ENCODE measurements at regions not wholly inside any gene's neighbourhood (a gene's known extent, or its start where the extent isn't known, plus 50 kb on each side); places are given as distances from the start of the nearest gene placed in this dataset.

DNA sequence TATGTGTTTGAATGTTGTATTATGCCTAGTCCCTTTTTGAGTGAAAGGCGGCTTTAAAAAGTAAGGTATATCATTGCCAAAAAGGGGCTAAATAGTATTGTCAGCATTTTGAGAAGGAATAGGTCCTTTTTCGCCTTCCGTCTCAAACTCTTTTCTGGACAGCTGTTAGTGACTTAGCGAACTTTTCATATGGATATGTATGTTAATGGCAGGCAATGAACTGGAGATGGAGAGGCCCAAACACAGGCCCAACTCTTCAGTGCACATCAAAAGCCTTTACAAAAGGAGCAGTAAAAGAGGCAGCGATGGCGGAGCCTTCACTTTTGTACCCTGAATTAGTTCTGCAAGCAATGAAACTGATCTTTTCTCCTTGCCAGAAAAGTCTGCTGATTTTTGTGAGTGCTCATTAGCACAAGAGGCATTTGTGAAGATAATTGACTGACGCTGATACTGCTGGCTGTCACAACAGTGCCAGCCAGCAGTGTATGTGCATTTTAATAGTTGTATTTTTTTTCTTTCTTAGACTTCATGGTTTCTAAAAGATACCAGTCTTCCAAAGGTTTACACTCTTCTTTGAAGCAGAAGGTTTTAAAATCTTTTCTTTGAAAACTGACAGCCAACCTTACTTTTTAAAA, 243.7 kb upstream of the SP8 start:
- no peak for DNase-seq

DNA sequence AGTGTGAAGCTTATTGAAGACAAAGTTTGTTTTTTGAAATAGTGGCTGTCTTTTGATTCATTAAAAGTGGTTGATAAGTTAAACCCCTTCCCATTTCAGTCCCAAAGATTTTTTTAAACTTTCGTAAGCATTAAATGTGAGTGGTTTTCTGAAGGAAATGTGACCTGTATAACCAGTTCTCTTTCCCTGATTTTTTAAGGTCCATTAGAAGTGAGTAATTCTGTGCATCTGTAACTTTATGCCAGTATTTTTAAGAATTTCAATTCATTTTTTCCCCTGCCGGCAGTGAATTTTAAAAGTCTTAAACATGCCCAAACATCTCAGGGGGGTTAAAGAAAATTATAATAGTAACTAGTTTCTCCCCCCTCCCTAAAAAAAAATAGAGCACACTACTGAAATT, 254.6 kb upstream of the SP8 start:
- no peak for DNase-seq

DNA sequence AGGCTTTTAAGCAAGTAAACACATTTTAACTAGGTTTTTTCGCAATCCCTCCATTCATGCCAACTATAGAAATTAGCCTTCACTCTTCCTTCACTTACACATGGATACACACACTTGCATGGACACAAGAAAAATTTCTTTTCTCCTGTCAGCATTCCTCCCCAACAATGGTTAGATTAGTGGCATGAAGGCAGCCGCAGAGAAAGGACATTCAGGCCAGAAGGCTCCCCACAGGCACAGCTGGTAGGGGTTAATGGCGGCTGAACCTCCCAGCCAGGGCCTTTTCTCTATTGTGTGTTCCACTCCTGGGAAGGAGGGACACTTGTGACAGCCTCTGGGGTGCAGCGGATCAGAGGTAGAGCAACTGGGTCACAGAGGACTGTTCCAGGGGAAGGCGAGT, 255.0 kb upstream of the SP8 start:
- no peak for DNase-seq

DNA sequence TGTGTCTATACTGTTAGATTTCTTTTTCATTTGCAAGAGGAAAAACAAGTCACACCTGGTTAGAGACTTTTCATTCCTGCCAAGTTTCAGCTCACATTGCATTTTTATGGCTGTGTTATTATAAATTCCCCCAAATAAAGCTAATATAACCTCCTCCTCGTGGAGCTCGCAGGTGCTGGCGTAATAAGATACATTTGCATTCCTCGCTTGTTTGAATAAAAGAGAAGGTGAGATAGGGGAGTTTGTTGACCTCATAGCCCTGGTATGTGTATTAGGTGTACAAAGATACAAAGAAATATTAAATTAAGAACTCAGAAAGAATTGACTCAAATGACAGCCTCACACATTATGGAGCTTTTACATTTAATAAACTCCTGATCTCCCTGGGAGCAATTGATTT, 257.7 kb upstream of the SP8 start:
- no peak for DNase-seq

- no peak for DNase-seq
Measured at GRCh38 chr7:21044913-21045568, 258.4 kb upstream of the SP8 start.

DNA sequence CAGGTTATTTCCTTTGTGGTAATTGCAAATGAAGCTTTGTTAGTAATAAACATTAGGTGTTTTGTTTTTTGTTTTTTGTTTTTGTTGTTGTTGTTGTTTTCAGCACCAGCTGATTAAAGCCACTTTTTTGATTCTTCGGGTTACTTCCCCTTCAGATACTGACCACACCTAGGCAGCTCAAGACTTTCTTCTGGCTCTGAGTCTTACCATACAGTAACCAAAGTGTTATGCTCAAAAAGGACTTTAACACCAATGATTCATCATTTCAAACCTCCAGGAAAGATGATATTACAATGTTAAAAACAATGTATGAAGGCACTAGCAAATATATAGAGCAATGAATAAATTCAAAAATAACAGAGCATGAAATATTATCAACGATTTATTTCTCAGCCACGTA, 265.2 kb upstream of the SP8 start:
- DNase-seq = no peak

GRCh38 chr7:21054427-21055112, 267.9 kb upstream of the SP8 start:
- no peak for DNase-seq

GRCh38 chr7:21059069-21059468, 272.4 kb upstream of the SP8 start:
- no peak for DNase-seq

- no peak for DNase-seq
Measured at GRCh38 chr7:21063106-21063505, 276.4 kb upstream of the SP8 start.

DNA sequence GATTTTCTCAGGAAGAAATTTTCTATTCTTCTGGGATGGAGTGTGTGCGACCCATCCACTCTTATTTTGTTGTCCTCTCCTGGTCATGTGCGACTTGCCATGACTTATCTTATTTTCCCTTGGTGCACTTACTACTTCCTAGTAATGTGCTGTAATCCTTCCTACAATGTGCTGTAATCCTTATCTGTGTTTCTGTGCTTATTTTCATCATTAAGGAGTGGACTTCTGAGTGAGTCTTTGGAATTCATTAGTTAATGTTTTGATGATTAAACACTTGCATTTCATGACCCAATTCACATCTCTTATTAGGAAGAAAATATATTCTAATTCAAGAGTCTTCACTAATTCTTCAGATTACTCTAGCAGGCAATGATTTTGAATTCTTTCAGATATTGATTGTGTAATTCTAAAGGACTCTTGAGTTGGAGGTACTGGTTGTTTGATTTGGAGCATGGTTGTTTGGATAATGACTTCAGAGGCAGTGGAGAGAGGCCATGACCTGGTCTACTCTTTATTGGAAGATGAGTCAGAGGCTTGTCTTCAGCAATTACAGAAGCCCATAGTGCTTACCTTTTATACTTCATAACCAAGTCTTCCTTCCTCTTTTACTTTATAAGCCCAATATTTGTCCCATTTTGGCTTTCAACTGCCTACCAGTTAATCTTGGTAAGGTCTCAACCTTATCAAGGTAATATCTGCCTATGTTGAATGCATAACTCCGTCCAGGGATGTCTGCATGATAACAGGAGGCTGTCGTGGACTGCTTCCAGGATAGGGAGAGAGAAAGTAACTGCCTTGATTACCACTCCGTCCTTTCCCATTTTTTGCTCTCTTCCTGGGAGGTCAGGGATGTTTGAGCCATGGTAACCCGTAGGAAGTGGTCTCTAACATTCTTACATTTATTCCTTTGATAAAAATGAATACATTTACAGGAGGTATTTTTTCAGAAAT, 278.3 kb upstream of the SP8 start:
- DNase-seq = no peak

DNA sequence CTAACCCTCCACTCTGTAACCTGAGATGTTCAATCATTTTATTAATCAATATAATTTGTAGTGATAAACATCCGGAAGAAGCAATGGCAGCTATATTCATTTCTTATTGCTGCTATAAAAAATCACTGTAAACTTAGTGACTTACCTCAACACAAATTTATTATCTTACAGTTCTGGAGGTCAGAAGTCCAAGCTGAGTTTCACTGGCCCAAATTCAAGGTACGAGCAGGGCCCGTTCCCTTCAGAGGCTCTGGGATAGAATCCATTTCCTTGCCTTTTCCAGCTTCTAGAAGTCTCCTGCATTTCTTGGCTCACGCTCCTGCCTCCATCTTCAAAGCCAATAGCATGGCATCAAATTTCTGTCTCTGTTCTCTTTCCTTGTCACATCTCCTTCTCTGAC, 279.5 kb upstream of the SP8 start:
- DNase-seq = no peak

- no peak for DNase-seq
Measured at GRCh38 chr7:21067216-21067615, 280.5 kb upstream of the SP8 start.

DNA sequence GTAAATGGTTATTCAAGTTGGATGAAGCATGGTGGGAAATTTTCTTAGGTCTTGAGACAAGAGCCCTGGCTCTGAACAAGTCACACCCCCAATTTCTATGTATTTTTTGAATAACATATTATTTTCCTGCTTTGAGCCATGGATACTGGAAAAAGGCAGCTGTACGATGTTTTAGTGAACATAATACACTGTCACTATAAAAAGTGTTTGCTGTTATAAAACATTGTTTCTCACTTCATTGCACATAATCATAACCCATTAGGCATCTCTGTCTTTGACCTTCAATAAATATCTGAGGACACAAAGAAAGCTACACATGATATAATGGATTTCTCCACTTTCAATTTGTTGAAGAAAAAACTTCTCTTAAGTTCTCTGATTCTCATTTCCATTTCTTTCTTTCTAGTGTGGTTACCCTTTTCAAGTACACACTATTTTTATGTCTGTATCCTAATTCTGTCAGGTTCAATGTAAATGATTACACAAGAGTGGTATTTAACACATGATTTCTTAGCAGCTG, 283.9 kb upstream of the SP8 start:
- DNase-seq = no peak

DNA sequence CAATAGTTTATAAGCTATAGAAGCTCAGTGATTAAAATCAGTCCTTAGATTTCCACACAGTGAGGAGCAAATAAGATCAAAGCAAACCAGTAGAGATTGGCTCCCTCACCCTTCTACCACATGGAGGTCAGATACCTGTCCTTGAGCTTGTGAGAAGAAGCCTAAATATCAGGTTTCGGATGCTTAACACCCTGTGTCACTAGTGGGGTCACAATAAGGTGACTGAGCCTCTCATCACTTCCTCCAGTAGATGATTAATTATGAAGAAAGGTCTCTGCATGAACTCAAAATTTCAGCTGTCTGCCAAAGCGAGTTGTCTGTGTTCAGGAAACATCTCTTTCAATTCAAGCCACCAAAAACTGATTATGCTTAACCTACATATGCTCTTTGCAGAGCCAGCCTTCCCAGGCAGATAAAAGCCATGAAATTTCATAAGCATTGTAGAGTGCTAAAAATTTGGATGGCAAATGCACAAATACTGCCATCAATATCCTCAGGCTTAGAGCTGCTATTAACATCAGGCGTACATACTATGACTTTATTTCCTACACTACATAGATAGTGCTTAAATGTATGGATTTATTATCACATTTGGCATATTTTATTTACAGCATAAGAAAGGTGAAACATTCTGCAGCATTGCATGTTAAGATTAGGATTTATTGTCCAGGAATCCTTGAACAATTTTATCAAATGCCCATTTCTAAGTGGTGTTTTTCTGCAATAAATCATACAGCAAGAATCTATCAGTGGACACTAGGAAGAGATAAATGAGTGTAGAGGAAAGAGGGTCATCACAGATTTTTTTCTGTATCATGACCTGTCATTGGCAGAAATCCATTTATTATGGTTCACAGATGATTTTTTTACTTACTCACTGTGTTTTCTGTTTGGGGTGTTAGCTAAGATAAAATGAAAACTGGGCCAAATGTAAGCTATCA, 285.1 kb upstream of the SP8 start:
- no peak for DNase-seq

DNA sequence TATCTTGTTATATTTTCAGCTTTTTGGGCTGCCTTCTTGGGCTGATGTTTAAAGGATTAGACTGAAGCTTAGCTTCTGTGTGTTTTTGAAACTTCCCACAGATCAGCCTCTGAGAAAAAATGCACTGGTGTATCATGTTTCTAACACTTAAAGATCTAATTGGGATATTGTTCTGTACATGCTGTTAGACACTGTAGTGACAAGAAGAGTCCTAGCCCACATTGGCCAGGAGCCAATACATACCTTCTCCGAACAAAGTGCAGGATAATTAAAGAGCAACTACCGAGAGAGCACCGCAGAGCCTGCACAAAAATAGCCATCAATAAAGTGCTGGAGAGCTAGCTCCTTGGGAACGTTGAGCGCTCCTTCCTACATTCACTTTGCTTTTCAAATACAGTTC, 289.4 kb upstream of the SP8 start:
- no peak for DNase-seq

DNA sequence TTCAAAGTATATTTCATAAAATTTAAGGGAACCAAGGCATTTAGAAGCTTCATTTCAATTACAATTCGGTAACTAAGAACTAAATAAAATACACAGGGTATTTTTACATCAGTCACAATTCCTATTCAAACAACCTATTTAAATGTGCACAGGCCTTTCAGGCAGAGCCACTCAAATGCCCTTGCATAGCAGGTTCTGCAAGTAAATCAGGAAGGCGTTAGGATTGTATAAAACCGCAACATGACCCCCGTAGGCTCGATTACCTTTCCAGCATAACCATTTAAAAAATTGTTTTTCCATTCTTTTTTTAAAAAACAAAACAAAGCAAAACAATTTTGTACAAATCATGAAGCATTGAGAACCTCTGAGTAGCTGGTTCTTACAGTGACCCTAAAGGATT, 289.9 kb upstream of the SP8 start:
- no peak for DNase-seq

DNA sequence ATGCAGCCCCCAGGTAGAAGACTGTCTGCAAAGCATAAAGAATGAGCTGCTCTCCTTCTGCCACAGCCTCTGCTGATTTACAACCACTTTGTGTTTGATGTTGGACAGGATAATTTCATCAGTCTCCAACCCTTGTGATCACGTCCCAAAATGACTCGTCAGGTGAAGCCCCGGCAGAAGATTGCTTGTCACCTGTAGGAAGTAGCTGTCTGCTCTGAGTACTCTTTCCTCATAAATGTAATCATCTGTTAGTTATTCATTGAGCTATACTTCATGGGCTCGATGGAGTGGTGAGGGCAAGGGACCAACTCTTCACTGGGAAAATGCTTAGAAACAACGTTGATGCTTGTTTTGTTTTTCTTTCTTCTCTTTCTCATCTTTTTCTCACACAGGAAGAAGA, 290.9 kb upstream of the SP8 start:
- DNase-seq = no peak

DNA sequence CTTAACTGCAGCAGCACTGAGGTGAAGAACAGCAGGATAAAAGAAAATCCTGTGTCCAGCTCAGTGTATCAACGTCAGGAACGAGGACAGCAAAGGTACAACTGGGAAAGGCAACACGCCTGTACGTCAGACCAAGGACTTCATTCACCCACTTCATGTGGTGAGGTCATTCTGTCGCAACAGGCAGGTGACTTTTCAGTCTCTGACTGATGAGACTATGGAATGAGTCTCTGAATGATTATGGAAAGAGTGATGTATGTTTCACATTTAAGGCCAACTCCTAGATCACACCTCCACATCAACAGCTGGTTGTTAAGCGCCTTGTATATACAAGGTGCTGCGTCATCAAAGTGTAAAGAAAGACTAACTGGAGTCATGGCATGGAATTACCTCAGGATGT, 297.6 kb upstream of the SP8 start:
- DNase-seq = no peak

DNA sequence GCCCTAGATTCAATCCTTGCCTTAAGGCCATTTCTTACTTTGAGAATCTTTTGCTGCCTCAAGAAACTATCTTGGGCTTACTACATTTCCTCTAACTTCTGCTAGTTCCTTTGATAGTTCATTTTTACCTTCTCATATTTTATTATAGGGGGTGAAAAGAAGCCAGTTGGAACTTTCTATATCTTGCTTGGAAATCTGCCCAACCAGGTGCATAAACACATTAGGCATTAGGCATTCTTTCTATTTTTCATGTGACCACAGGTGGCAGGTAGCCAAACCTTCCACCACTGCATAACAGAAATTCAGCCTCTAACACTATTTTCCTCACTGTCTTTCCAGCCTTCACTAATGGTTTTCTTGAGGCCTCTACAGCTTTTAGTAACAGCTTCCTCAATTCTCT, 300.0 kb upstream of the SP8 start:
- no peak for DNase-seq

- DNase-seq = no peak
Measured at GRCh38 chr7:21089653-21090052, 303.0 kb upstream of the SP8 start.

Measured in fibroblast of skin of back (primary cell).